ENCODE measurements at regions not wholly inside any gene's neighbourhood (a gene's known extent, or its start where the extent isn't known, plus 50 kb on each side); places are given as distances from the start of the nearest gene placed in this dataset.

- TF ChIP-seq SMAD1 (IDR thresholded peaks at IDR 0.05; ENCODE audit: low read depth, low read length, partially characterized antibody) (no peak), MAZ (CRISPR knock-in tag; conservative IDR thresholded peaks at IDR 0.05 in 1 of 2, IDR thresholded peaks at IDR 0.05 in 1 of 2) (no peak), E2F5 (CRISPR knock-in tag; IDR thresholded peaks at IDR 0.05) (no peak), ZNF175 (CRISPR knock-in tag; IDR thresholded peaks at IDR 0.05; ENCODE audit: low read depth) (no peak), CTCF (IDR thresholded peaks at IDR 0.05 in 2 of 3, conservative IDR thresholded peaks at IDR 0.05 in 1 of 3; ENCODE audit: insufficient read depth in 2 of 3, low read depth in 1 of 3, low read length in 3 of 3) (no peak), LEF1 (IDR thresholded peaks at IDR 0.05) (no peak), POLR2AphosphoS2 (IDR thresholded peaks at IDR 0.05; ENCODE audit: low read length) (no peak), BDP1 (IDR thresholded peaks at IDR 0.05; ENCODE audit: insufficient read depth, insufficient read length) (no peak), FOS (IDR thresholded peaks at IDR 0.05; ENCODE audit: extremely low read depth, insufficient read length) (no peak), REST (IDR thresholded peaks at IDR 0.05; ENCODE audit: borderline replicate concordance) (no peak), REST (CRISPR knock-in tag; IDR thresholded peaks at IDR 0.05; ENCODE audit: low read depth) (no peak), NFIC (IDR thresholded peaks at IDR 0.05) (no peak)
These were observed 58.2 kb upstream of the EOLA2 start for GRCh38 chrX:149996515-149996914.

All from K562 (cell line).